ENCODE measurements at regions not wholly inside any gene's neighbourhood (a gene's known extent, or its start where the extent isn't known, plus 50 kb on each side); places are given as distances from the start of the nearest gene placed in this dataset.
A peak's percentile ranks its signal among the peaks of the same experiment; 100 is the strongest.

DNA sequence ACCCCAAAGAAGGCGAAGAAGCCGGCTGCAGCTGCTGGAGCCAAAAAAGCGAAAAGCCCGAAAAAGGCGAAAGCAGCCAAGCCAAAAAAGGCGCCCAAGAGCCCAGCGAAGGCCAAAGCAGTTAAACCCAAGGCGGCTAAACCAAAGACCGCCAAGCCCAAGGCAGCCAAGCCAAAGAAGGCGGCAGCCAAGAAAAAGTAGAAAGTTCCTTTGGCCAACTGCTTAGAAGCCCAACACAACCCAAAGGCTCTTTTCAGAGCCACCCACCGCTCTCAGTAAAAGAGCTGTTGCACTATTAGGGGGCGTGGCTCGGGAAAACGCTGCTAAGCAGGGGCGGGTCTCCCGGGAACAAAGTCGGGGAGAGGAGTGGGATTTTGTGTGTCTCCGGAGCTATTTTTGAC is 69.6 kb downstream of the HFE start:
- Mint-ChIP-seq H3K27me3 (no peaks in the 10 kb centered on the region), H3K9me3 (no peaks in the 10 kb centered on the region), H3K4me3 (peak overlapping the region; percentile 88), H3K27ac (peak overlapping the region; percentile 99), H3K4me1 (peaks cover 50% of the 10 kb centered on the region), H3K36me3 (ENCODE audit: low read depth) (peaks cover 37% of the 10 kb centered on the region)
- TF ChIP-seq, protein P1, sequence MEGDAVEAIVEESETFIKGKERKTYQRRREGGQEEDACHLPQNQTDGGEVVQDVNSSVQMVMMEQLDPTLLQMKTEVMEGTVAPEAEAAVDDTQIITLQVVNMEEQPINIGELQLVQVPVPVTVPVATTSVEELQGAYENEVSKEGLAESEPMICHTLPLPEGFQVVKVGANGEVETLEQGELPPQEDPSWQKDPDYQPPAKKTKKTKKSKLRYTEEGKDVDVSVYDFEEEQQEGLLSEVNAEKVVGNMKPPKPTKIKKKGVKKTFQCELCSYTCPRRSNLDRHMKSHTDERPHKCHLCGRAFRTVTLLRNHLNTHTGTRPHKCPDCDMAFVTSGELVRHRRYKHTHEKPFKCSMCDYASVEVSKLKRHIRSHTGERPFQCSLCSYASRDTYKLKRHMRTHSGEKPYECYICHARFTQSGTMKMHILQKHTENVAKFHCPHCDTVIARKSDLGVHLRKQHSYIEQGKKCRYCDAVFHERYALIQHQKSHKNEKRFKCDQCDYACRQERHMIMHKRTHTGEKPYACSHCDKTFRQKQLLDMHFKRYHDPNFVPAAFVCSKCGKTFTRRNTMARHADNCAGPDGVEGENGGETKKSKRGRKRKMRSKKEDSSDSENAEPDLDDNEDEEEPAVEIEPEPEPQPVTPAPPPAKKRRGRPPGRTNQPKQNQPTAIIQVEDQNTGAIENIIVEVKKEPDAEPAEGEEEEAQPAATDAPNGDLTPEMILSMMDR (IDR thresholded peaks at IDR 0.05) = no peak
- no peak for ATAC-seq (ENCODE audit: low read depth)
- ChIA-PET POLR2A (interaction anchor here (0.6 to 10.1 kb wide), 72 partner anchors 8 to 1984 kb away, joined by 3 to 1682 read pairs (median 10); partner anchors contain the start of genes HFE, HMGN4, TRIM38 and ZNF184), CTCF (interaction anchor here (1.7 to 5.9 kb wide), 3 partner anchors 16 to 53 kb away, joined by 4 to 31 read pairs (median 11); a partner anchor contains a TSS)
- peak; percentile 53 for DNase-seq
- intact Hi-C loops (cut with micrococcal nuclease) = loop anchor here (1.0 to 2.0 kb wide), 8 partner anchors 34 to 1716 kb away; a partner anchor contains a TSS

DNA sequence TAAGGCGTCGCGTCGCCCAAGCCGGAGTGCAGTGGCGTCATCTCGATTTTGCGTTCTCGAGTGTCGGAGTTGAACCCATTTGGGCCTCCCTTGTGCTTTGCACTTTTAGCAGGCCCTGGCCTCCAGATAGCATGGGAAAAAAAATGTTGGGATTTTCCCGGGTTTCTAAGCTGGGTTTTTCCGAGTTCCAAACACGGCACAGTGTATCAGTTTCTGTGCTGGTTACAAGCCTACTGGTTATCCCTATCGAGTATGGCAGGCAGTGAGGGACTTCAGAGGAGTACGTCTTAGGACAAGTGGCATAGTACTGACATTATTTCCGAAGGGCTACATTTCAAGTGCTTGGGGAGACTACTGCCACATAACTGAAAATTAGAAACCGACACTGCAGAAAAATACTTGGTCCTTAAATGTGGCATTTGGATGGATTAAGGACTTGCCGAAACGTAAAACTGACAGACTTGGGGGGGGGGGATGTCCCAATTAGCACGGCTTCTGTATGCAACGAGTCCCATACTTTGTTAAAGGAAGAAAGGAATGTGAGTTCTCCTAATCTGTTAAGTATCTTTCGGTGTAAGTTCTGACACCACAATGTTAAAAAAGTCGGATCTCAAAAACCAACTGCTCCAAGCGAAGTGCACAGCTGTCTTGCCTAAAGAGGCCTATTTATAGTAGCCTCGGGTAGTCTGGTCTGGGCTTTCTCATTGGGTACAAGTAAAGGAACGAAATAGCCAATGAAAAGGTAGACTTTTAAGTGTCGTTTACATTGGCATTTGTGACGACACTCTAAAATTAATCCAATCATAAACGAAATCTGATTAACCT is 70.2 kb downstream of the HFE start:
- H3K27ac Mint-ChIP-seq = peak overlapping the region; percentile 99
- peak; percentile 37 for DNase-seq
- TF ChIP-seq, protein P1 (IDR thresholded peaks at IDR 0.05) = no peak
- ChIA-PET CTCF (interaction anchor here (1.3 to 5.9 kb wide), 5 partner anchors 15 to 54 kb away, joined by 4 to 31 read pairs (median 8); a partner anchor contains a TSS), POLR2A (interaction anchor here (0.6 to 10.1 kb wide), 76 partner anchors 8 to 1984 kb away, joined by 3 to 1682 read pairs (median 10); partner anchors contain the start of genes HFE, HMGN4, TRIM38 and ZNF184)
- ATAC-seq (ENCODE audit: low read depth) = peak; percentile 71
- H3K4me3 Mint-ChIP-seq = peak overlapping the region; percentile 88
- H3K4me1 Mint-ChIP-seq = peaks cover 55% of the 10 kb centered on the region
- no peaks in the 10 kb centered on the region for H3K27me3 Mint-ChIP-seq
- no peaks in the 10 kb centered on the region for H3K9me3 Mint-ChIP-seq
- intact Hi-C loops (cut with micrococcal nuclease) = loop anchor here (1.0 to 2.0 kb wide), 14 partner anchors 14 to 1735 kb away; a partner anchor contains a TSS
- peaks cover 40% of the 10 kb centered on the region for H3K36me3 Mint-ChIP-seq (ENCODE audit: low read depth)

DNA sequence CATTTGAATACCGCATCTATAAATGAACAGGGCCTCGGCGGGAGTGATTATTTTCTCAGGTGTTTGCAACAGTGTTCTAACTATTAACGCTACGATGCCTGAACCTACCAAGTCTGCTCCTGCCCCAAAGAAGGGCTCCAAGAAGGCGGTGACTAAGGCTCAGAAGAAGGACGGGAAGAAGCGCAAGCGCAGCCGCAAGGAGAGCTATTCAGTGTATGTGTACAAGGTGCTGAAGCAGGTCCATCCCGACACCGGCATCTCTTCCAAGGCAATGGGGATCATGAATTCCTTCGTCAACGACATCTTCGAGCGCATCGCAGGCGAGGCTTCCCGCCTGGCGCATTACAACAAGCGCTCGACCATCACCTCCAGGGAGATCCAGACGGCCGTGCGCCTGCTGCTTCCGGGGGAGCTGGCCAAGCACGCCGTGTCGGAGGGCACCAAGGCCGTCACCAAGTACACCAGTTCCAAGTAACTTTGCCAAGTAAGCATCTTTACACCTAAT is 70.9 kb downstream of the HFE start:
- TF ChIP-seq, protein P1 (IDR thresholded peaks at IDR 0.05) = no peak
- peaks cover 42% of the 10 kb centered on the region for H3K36me3 Mint-ChIP-seq (ENCODE audit: low read depth)
- peak; percentile 57 for ATAC-seq (ENCODE audit: low read depth)
- no peaks in the 10 kb centered on the region for H3K9me3 Mint-ChIP-seq
- H3K4me1 Mint-ChIP-seq = peaks cover 57% of the 10 kb centered on the region
- H3K27me3 Mint-ChIP-seq = no peaks in the 10 kb centered on the region
- intact Hi-C loops (cut with micrococcal nuclease) = loop anchor here (1.0 to 2.0 kb wide), 9 partner anchors 13 to 1735 kb away; a partner anchor contains a TSS
- H3K4me3 Mint-ChIP-seq = peak overlapping the region; percentile 88
- H3K27ac Mint-ChIP-seq = peak overlapping the region; percentile 99
- DNase-seq = peak; percentile 70
- ChIA-PET CTCF (interaction anchor here (1.0 to 5.9 kb wide), 8 partner anchors 12 to 437 kb away, joined by 3 to 31 read pairs (median 4); a partner anchor contains a TSS), POLR2A (interaction anchor here (0.6 to 10.1 kb wide), 57 partner anchors 11 to 1736 kb away, joined by 3 to 1682 read pairs (median 18); partner anchors contain the start of gene HMGN4)

DNA sequence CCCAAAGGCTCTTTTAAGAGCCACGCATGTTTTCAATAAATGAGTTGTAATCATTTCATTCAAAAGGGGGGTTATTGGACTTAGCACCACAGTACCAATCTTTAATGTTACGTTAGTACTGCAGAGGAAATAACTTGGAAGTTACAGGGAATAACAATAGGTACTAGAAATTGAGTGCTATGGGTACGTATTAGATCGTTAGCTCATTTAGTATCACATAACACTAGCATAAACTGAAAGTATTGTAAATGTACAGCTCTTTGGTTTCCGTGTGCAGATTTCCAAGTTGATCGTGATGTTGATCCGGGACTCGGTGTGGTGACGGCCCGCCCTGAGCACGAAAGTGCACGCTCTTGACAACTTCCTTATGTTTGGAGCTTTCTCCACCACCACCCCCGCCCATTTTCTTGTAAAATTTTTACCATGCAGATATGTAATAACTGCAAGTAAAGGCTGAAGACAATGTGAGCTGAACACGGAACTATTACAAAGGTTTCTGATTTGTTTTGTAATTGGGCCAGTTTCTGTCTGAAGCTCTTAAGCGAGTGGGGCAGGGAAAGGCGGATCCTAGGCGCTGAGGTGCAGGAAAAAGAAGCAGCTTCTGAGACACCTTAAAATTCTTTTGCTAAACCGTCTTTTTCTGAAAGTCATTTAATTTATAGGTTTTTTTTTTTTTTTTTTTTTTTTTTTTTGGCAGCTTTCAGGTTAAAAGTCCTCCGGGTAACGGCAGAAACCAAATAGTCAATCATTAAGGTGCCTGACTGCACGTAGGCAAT is 71.5 kb downstream of the HFE start:
- Mint-ChIP-seq H3K4me3 (peak overlapping the region; percentile 88), H3K36me3 (ENCODE audit: low read depth) (peaks cover 48% of the 10 kb centered on the region), H3K27me3 (no peaks in the 10 kb centered on the region), H3K27ac (peak overlapping the region; percentile 99), H3K4me1 (peaks cover 58% of the 10 kb centered on the region), H3K9me3 (no peaks in the 10 kb centered on the region)
- TF ChIP-seq, protein P1 (IDR thresholded peaks at IDR 0.05) = no peak
- intact Hi-C loops (cut with micrococcal nuclease) = loop anchor here (1.0 to 2.0 kb wide), 9 partner anchors 13 to 1734 kb away; a partner anchor contains a TSS
- DNase-seq (no peak), ATAC-seq (ENCODE audit: low read depth) (peak; percentile 4)
- CTCF ChIA-PET = interaction anchor here (1.0 to 5.9 kb wide), 8 partner anchors 12 to 436 kb away, joined by 3 to 31 read pairs (median 4); a partner anchor contains a TSS
- POLR2A ChIA-PET = interaction anchor here (0.5 to 10.1 kb wide), 59 partner anchors 12 to 1851 kb away, joined by 3 to 1682 read pairs (median 15); partner anchors contain the start of gene HMGN4
